ENCODE measurements at regions not wholly inside any gene's neighbourhood (a gene's known extent, or its start where the extent isn't known, plus 50 kb on each side); places are given as distances from the start of the nearest gene placed in this dataset.

- no peak for DNase-seq
- TF ChIP-seq POLR2A (IDR thresholded peaks at IDR 0.05) (no peak), CTCF (IDR thresholded peaks at IDR 0.05) (no peak)
- WGBS, 2 donors: 83 to 93% methylated on average over 4 of the region's 4 CpGs
- intact Hi-C loops (cut with DNase I; ENCODE audit: low total_unique reads): no loop called here
- H3K27ac ChIP-seq: no peak overlapping the region
- H3K4me3 ChIP-seq: no peak overlapping the region
- H3K27me3 ChIP-seq: no peaks in the 10 kb centered on the region
- no peaks in the 10 kb centered on the region for H3K4me1 ChIP-seq
- no peaks in the 10 kb centered on the region for H3K9me3 ChIP-seq
- no peaks in the 10 kb centered on the region for H3K36me3 ChIP-seq (ENCODE audit: low read depth, missing control alignments)
These were observed 900.1 kb downstream of the PCDH17 start for GRCh38 chr13:58531614-58532013.

GRCh38 chr13:58542530-58542929 is 911.0 kb downstream of the PCDH17 start:
- no peak for TF ChIP-seq POLR2A (IDR thresholded peaks at IDR 0.05)
- TF ChIP-seq CTCF (IDR thresholded peaks at IDR 0.05): no peak
- no peaks in the 10 kb centered on the region for H3K27me3 ChIP-seq
- no peak for DNase-seq
- intact Hi-C loops (cut with DNase I; ENCODE audit: low total_unique reads): no loop called here
- no peaks in the 10 kb centered on the region for H3K9me3 ChIP-seq
- H3K4me1 ChIP-seq: no peaks in the 10 kb centered on the region
- no peak overlapping the region for H3K27ac ChIP-seq
- no peaks in the 10 kb centered on the region for H3K36me3 ChIP-seq (ENCODE audit: low read depth, missing control alignments)
- no peak overlapping the region for H3K4me3 ChIP-seq

GRCh38 chr13:58547419-58547818 is 915.9 kb downstream of the PCDH17 start:
- no peaks in the 10 kb centered on the region for H3K9me3 ChIP-seq
- no peak overlapping the region for H3K27ac ChIP-seq
- no peaks in the 10 kb centered on the region for H3K4me1 ChIP-seq
- no peak for TF ChIP-seq POLR2A (IDR thresholded peaks at IDR 0.05)
- no peaks in the 10 kb centered on the region for H3K36me3 ChIP-seq (ENCODE audit: low read depth, missing control alignments)
- H3K4me3 ChIP-seq: no peak overlapping the region
- H3K27me3 ChIP-seq: no peaks in the 10 kb centered on the region
- intact Hi-C loops (cut with DNase I; ENCODE audit: low total_unique reads): no loop called here
- 55 to 77% methylated on average over 1 of the region's 1 CpG for WGBS, 2 donors
- DNase-seq: no peak

GRCh38 chr13:58566176-58566575 is 934.6 kb downstream of the PCDH17 start:
- Histone ChIP-seq H3K36me3 (ENCODE audit: low read depth, missing control alignments) (no peaks in the 10 kb centered on the region), H3K27me3 (no peaks in the 10 kb centered on the region), H3K4me1 (no peaks in the 10 kb centered on the region), H3K27ac (no peak overlapping the region), H3K4me3 (no peak overlapping the region), H3K9me3 (no peaks in the 10 kb centered on the region)
- TF ChIP-seq POLR2A (IDR thresholded peaks at IDR 0.05) (no peak), CTCF (IDR thresholded peaks at IDR 0.05) (no peak)
- DNase-seq: no peak
- 74 to 77% methylated on average over 3 of the region's 3 CpGs for WGBS, 2 donors
- intact Hi-C loops (cut with DNase I; ENCODE audit: low total_unique reads): no loop called here

- Histone ChIP-seq H3K36me3 (ENCODE audit: low read depth, missing control alignments) (no peaks in the 10 kb centered on the region), H3K4me3 (no peak overlapping the region), H3K27ac (no peak overlapping the region), H3K9me3 (no peaks in the 10 kb centered on the region), H3K4me1 (no peaks in the 10 kb centered on the region), H3K27me3 (no peaks in the 10 kb centered on the region)
- 85 to 90% methylated on average over 2 of the region's 2 CpGs for WGBS, 2 donors
- no peak for TF ChIP-seq CTCF (IDR thresholded peaks at IDR 0.05)
- no peak for TF ChIP-seq POLR2A (IDR thresholded peaks at IDR 0.05)
- intact Hi-C loops (cut with DNase I; ENCODE audit: low total_unique reads): no loop called here
- DNase-seq: no peak
These were observed 942.2 kb downstream of the PCDH17 start for GRCh38 chr13:58573743-58574142.
